ENCODE measurements at regions not wholly inside any gene's neighbourhood (a gene's known extent, or its start where the extent isn't known, plus 50 kb on each side); places are given as distances from the start of the nearest gene placed in this dataset.

- no peak for TF ChIP-seq ZNF704 (tag by site-specific recombination; IDR thresholded peaks at IDR 0.05)
- no peak for TF ChIP-seq ZBTB8A (tag by site-specific recombination; IDR thresholded peaks at IDR 0.05)
- TF ChIP-seq GLI4 (tag by site-specific recombination; IDR thresholded peaks at IDR 0.05) = no peak
- TF ChIP-seq ZNF777 (tag by site-specific recombination; IDR thresholded peaks at IDR 0.05; ENCODE audit: borderline replicate concordance) = no peak
- TF ChIP-seq, protein P1, sequence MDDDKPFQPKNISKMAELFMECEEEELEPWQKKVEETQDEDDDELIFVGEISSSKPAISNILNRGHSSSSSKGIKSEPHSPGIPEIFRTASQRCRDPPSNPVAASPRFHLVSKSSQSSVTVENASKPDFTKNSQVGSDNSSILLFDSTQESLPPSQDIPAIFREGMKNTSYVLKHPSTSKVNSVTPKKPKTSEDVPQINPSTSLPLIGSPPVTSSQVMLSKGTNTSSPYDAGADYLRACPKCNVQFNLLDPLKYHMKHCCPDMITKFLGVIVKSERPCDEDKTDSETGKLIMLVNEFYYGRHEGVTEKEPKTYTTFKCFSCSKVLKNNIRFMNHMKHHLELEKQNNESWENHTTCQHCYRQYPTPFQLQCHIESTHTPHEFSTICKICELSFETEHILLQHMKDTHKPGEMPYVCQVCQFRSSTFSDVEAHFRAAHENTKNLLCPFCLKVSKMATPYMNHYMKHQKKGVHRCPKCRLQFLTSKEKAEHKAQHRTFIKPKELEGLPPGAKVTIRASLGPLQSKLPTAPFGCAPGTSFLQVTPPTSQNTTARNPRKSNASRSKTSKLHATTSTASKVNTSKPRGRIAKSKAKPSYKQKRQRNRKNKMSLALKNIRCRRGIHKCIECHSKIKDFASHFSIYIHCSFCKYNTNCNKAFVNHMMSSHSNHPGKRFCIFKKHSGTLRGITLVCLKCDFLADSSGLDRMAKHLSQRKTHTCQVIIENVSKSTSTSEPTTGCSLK (tag by site-specific recombination; IDR thresholded peaks at IDR 0.05) = no peak
- no peak for TF ChIP-seq ZNF530 (tag by site-specific recombination; IDR thresholded peaks at IDR 0.05; ENCODE audit: low read depth)
Observed at GRCh38 chr7:21221130-21221529, 206.8 kb upstream of the SP4 start (continued).

DNA sequence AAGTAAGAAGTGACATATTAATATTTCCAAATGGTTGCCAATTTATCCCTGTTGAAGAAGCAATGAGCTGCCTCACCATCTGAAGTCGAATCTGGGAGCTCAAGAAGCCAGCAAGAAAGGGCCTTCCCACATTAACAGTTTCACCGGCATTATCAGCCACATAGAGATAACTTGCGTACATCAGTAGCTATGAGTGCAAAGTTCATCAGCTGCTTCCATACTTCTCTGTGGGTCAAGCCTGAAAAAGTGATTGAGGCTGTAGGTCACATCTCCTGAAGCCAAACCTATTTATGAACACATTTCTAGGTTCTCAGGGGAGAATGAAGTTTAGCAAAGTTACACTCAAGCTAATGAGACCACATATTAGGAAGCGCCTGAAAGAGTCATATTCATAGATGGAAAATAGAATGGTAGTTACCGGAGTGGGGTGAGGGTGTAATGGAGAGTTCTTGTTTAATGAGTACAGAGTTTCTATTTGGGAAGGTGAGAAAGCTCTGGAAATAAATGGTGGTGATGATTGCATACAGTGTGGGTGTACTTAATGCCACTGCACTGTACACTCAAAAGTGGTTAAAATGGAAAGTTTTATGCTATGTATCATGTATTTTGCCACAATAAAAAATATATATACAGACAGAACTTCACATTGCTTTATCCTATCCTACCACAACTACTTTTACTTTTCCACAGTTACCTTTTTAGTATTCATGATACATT is 189.3 kb upstream of the SP4 start:
- H3K27ac ChIP-seq (ENCODE audit: extremely low read depth, low read depth, low read length) = no peak overlapping the region
- H3K9me3 ChIP-seq (ENCODE audit: control insufficient read depth, insufficient read depth, low read depth, low read length) = no peaks in the 10 kb centered on the region
- H3K4me3 ChIP-seq (ENCODE audit: low read depth, low read length) = no peak overlapping the region
- TF ChIP-seq ZSCAN16 (tag by site-specific recombination; IDR thresholded peaks at IDR 0.05) (no peak), ZNF600 (tag by site-specific recombination; IDR thresholded peaks at IDR 0.05) (no peak), ZNF645 (tag by site-specific recombination; IDR thresholded peaks at IDR 0.05) (no peak), EGR2 (tag by site-specific recombination; IDR thresholded peaks at IDR 0.05; ENCODE audit: low read depth) (no peak), MEIS1 (CRISPR knock-in tag; IDR thresholded peaks at IDR 0.05; ENCODE audit: borderline replicate concordance) (no peak), ZNF501 (tag by site-specific recombination; IDR thresholded peaks at IDR 0.05) (no peak), GLI2 (tag by site-specific recombination; IDR thresholded peaks at IDR 0.05; ENCODE audit: borderline replicate concordance, low read depth) (no peak), ZNF416 (tag by site-specific recombination; IDR thresholded peaks at IDR 0.05) (no peak)
- ChIA-PET POLR2A (no interaction called here), CTCF (interaction anchor here (0.6 kb wide), 1 partner anchor 1386 kb away, joined by 3 read pairs; no protein-coding TSS in a partner anchor)
- no peaks in the 10 kb centered on the region for H3K4me1 ChIP-seq (ENCODE audit: control insufficient read depth, insufficient read depth, low read length)
- no peaks in the 10 kb centered on the region for H3K36me3 ChIP-seq (ENCODE audit: control insufficient read depth in 2 of 2, insufficient read depth in 1 of 2, low read length in 2 of 2)

DNA sequence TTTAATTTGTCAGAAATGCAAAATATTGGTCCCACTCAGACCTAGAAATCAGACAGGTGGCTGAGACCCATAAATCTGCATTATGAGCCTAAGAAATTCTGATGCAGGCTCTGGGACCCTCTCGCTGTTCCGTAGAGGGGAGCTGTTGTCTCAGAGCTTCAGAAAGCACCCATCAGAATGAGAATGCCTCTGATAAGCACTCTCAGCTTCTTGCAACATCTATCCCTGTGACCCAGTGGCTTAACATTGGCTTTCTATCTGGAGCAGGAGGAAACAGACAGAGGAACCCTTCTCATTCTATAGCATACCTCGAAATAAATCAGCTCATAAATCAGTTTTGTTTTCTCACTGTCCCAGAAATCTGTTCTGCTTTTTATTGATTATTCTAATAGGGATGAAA is 184.6 kb upstream of the SP4 start:
- no peaks in the 10 kb centered on the region for H3K36me3 ChIP-seq (ENCODE audit: control insufficient read depth in 2 of 2, insufficient read depth in 1 of 2, low read length in 2 of 2)
- POLR2A ChIA-PET = no interaction called here
- no peak overlapping the region for H3K27ac ChIP-seq (ENCODE audit: extremely low read depth, low read depth, low read length)
- CTCF ChIA-PET = no interaction called here
- no peak overlapping the region for H3K4me3 ChIP-seq (ENCODE audit: low read depth, low read length)
- no peaks in the 10 kb centered on the region for H3K4me1 ChIP-seq (ENCODE audit: control insufficient read depth, insufficient read depth, low read length)
- no peaks in the 10 kb centered on the region for H3K9me3 ChIP-seq (ENCODE audit: control insufficient read depth, insufficient read depth, low read depth, low read length)
- TF ChIP-seq ZNF473 (tag by site-specific recombination; IDR thresholded peaks at IDR 0.05) (no peak), MZF1 (tag by site-specific recombination; IDR thresholded peaks at IDR 0.05; ENCODE audit: borderline replicate concordance) (no peak), TRIM28 (IDR thresholded peaks at IDR 0.05; ENCODE audit: borderline replicate concordance, low read length) (no peak), KLF17 (tag by site-specific recombination; IDR thresholded peaks at IDR 0.05) (no peak), ZNF292 (tag by site-specific recombination; IDR thresholded peaks at IDR 0.05; ENCODE audit: borderline replicate concordance, low read depth) (no peak), ZNF624 (tag by site-specific recombination; IDR thresholded peaks at IDR 0.05) (no peak), ZBTB48 (tag by site-specific recombination; IDR thresholded peaks at IDR 0.05) (no peak), ZBTB21 (tag by site-specific recombination; IDR thresholded peaks at IDR 0.05) (no peak)
- TF ChIP-seq, protein P2, sequence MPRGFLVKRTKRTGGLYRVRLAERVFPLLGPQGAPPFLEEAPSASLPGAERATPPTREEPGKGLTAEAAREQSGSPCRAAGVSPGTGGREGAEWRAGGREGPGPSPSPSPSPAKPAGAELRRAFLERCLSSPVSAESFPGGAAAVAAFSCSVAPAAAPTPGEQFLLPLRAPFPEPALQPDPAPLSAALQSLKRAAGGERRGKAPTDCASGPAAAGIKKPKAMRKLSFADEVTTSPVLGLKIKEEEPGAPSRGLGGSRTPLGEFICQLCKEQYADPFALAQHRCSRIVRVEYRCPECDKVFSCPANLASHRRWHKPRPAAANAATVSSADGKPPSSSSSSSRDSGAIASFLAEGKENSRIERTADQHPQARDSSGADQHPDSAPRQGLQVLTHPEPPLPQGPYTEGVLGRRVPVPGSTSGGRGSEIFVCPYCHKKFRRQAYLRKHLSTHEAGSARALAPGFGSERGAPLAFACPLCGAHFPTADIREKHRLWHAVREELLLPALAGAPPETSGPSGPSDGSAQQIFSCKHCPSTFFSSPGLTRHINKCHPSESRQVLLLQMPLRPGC (tag by site-specific recombination; IDR thresholded peaks at IDR 0.05) = no peak
- TF ChIP-seq, protein P3, sequence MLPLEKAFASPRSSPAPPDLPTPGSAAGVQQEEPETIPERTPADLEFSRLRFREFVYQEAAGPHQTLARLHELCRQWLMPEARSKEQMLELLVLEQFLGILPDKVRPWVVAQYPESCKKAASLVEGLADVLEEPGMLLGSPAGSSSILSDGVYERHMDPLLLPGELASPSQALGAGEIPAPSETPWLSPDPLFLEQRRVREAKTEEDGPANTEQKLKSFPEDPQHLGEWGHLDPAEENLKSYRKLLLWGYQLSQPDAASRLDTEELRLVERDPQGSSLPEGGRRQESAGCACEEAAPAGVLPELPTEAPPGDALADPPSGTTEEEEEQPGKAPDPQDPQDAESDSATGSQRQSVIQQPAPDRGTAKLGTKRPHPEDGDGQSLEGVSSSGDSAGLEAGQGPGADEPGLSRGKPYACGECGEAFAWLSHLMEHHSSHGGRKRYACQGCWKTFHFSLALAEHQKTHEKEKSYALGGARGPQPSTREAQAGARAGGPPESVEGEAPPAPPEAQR (tag by site-specific recombination; IDR thresholded peaks at IDR 0.05) = no peak

Data from HEK293 (cell line).